ENCODE measurements at regions not wholly inside any gene's neighbourhood (a gene's known extent, or its start where the extent isn't known, plus 50 kb on each side); places are given as distances from the start of the nearest gene placed in this dataset.

DNA sequence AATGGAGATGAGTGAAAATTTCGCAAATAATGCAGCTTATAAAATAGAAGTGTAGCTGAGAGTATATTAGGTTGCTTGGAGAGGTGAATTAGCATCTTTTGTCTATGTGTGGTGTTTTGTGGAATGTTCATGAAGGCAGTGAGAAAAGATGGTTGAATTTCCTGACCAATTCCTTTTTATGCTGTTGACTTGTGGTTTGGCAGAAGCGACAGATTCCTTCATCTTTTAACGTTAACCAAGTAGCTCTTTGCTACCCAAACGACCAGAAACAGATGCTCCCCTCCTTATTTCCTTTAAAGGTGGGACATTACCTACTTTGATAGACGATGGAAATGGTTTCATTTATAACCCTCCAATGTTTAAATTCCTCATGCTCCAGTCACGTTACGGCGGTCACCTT is 390.5 kb downstream of the QKI start:
- DNase-seq (ENCODE audit: low spot score), result no peak

DNA sequence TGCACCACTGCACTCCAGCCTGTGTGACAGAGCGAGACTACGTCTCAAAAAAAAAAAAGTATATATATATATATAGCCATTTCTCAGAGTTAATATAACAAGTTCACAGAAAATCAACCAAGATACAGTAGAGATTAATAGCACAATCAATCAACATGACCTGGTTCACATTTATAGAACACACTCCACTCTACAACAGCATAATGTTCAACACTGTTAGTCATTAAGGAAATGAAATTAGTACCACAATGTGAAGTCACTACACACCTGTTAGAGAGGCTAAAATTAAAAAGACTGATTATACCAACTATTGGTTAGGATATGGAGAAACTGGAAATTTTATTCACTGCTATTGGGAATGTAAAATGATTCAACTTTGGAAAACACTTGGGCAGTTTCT is 387.7 kb downstream of the QKI start:
- DNase-seq (ENCODE audit: low spot score), result no peak

DNA sequence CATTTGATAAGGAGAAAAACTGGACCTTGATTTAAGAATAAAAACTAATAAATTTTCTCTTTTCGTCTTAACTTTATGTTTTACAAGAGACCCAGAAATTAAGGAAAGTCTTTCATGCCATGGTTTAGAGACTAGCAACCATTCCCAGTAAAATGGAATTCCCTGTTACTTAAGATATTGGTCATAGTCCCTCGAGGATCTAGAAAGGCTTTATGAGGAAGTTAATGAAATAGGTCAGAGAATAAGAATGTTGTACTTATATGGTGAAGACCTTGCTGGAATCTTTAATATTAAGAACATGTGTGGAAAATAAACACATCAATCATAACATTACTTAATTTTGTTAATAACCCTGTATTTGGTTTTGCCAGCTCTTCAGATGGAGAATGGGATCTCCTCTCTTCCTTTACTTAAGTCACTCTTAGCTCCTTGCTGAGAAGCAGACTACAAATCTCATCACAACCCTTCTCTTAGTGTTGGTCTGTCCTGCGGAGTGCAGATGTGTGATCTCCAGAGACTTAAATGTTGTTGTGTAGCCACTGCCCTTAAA is 382.9 kb downstream of the QKI start:
- no peak for DNase-seq (ENCODE audit: low spot score)

DNA sequence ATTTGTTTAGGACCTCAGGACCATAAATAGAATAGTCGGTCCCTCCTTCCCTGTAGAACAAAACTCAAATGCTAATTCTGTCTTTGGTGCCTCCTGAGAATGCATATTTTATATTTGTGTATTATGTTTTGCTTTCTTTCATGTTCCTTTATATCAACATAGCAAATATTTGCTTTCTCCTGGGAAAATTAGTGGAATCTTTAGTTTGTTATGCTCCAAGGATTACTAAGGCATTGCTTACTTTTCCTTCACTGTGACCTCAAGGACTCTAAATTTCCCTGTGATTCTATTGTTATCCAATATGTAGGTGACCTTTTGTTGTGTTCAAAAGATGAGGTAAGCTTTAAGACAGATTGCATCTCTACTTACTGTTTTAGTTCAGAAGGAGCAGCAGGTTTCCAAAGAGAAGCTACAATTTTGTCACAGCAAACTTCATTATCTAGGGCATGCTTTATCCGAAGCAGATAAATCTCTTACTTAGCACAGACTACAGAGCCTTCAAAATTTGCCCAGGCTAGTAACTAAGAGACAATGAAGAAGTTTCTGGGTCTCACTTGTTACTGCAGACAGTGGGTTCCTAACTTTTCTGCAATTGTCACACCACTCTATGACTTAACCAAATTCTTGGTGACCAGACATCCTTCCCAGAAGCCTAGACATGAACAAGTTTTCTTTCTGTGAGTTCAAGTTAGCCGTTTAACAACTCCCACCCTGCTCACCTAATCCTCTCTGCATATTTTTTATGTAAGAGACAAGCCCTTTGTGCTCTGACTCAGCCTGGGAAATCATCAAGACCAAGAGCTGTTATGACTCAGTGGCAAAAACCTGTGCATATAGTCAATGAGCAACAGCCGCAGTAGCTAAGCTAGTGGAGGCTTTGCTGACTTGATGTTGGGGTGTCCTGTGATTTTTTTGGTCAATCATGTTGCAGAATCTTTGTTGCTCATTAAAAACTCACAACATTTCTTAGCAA is 378.8 kb downstream of the QKI start:
- DNase-seq (ENCODE audit: low spot score), result no peak

DNA sequence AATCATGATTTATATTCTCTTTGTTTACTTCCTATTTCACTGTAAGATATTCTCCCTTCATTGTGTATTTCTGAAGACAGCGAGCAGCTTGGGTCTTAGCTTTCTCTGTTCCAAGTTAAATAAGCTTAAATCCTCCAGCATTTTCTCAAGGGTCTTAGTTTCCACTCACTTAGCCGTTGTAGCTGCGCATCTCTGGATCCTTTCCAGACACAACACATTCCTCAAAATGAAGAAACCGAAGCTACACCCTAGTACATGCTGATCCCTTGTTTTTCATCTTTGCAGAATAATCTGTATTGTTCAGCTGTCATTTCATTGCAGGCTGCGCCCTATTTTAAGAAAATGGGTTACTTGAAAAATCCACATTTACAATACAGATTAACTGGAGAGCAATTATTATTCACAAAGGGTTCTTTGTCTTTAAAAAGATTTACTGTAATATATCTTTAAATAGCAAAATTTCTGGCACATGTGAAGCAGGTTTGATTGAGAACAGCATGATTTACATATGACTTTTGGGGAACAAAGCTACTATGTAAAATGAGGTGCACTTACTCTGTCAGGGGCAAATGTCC is 375.8 kb downstream of the QKI start:
- no peak for DNase-seq (ENCODE audit: low spot score)

DNA sequence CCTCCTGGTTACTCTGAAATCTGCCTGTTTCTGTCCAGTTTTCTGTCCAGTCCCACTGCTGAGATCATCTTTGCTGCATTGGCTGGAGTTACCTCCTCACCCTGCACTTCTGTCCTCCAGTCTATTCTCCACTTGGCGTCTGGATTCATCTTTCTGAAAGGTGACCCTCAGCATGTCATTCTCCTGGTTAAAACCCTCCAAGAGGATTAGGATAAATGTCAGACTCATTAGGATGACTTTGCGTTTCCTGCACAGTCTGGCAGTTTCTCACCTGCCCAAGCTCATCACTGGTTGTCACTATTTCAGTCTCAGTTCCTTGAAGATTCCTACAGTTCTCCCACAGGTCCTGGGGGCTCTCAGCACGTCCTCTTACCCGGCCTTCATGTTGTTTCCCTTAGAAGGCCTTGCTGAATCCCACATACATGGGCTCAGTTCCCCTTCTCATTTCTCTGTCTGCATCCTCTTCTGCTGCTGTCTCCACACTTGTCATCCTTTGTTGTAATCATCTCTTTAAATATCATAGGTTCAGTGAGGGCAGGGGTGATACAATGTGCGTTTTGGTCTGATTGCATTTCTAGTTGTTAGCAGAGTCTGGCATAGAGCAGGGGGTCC is 374.8 kb downstream of the QKI start:
- DNase-seq (ENCODE audit: low spot score), result no peak

DNA sequence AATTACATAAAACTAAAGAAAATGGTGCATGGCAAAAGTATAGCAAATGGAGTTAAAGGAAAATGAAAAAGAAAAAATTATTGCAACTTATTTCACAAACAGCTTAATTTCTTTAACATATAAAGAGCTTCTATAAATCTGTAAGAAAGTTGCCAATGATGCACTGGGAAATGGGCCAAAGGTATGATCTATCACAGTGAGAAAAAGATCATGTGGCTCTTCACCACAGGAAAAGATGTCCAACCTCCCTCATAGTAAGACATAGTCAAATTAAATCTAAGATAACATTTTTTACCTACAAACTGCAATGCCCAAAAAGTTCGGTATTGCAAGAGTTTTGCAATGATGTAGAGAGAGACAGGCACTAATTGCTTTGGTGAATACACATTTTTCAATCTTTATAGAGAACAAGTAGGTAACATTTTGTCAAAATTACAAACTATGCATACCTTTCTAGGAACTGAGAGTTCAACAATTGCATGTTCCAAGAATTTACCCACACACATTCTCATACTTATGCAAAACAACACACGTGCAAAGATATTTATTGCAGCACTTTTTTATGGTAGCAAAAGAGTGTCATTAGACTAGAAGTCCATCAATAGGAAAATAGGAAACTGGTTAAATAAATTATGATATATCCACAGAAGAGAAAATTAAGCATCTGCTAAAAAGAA is 372.6 kb downstream of the QKI start:
- no peak for DNase-seq (ENCODE audit: low spot score)

DNA sequence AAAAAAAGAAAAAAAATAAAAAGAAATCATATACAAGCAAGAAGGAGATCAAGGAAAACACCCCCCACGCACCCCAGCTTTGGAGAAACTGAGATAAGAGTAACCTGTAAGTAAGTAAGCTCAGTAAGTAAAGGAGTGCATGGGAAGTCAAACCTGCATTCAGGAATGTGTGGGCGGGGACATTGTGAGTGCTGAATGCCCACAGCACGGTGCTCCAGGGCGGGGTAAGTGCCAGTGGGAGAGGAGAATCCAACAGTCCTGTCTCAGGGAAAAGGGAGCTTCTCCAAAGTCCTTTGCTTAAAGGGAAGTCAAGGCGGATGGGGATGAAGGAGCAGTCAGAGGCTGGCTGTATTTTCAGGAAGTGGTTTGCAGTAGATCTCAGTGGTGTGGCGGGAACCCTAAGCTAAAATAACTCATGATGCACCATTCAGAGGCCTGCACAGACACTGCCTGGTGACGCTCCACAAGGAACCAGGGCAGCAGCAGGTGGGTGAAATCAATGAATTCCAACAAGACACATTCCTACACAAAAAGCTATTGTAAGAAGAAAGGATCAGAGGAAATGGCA is 368.0 kb downstream of the QKI start:
- DNase-seq (ENCODE audit: low spot score), result no peak

DNA sequence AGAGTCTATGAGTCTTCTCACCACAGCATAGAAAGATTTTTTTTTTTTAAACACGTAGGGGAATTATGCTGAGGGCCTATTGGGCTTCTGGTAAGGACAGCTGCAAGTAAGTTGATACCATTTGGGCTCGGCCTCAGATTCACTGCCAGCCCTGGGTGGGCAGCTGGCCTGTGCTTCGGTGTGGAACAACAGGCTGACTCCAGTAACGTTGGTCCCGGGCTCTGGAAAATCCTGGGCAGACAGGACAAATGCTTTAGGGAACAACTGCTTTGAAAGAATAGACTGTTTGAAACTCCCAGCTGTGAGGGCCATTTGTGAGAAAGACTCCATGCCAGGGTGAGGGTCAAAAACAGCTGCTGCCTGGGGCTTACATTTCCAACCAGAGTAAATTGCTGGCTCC is 366.5 kb downstream of the QKI start:
- DNase-seq (ENCODE audit: low spot score), result no peak

DNA sequence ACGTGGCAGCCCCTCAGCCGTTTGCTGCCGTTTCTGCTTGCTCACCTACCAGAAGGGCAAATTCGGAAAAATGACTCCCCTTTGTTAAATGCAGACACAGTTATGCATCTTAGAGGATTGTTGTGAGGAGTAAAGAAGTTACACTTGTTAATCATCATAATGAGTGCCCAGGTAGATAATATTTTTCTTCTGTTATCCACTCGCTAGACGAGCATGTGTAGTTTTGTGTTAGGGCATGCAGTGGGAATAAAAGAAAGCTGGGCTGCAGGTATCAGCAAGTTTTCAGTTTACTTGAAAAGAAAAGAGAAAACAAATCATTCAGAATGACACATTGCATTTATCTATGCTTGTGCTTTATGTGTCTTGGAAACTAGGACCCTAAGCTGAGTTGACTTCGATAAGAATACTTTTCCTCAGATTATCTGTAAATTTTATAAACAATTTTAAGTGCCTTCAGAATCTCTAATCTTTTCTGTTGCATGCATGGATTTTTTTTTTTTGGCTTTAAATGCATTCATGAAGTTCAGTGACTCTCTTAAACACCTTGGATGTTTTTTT is 365.3 kb downstream of the QKI start:
- DNase-seq (ENCODE audit: low spot score), result no peak

DNA sequence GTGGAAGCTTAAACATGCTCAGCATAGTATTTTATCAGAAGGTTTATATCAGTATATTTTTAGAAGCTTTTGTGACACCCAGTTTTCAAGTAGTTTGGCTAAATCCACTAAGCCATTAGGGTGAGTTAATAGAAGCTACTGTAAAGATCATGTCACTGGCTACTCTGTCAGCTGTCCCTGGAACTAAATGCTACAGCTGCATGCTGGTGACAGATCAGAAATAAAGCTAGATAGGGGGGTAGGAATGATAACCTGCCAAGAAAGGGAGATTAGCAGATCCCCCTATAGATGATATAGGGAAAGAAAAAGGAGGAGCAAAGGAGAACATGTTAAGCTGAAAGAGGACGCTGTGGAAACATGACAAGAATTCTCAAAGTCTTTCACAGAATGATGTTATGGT is 363.2 kb downstream of the QKI start:
- no peak for DNase-seq (ENCODE audit: low spot score)

DNA sequence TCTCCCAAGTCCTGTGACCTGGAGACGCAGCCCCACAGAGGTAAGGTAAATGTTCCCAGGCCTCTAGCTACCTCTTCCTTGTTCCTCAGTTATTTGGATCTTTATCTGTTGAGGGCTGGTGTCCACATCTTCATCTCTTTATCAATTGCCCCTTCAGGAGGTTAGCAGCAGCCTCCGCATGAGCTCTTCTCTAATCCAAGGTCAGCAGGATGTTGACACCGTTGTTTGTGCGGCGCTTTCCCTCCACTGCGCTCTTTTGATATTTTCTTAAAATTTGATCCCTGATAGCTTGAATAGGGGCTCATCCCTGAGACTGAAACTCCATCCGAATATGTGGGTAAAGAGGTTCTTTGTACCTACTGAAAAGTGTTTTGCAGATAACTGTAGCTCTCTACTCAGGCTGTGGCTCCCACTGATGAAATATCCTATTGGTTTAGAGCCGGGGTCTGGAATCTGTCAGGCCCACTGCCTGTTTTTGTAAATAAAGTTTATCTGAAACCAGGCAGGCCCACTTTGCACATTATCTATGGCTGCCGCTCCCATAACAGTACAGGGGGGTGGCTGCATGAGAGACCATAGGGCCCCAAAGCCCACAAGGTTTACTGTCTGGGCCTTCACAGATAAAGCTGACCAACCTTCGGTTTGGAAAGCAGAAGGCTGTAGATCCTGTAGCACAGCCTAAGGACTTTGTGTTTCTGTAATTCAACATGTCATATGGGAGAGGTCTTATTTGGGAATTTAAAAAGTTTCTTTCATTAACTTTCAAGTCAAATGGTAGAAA is 362.6 kb downstream of the QKI start:
- no peak for DNase-seq (ENCODE audit: low spot score)

DNA sequence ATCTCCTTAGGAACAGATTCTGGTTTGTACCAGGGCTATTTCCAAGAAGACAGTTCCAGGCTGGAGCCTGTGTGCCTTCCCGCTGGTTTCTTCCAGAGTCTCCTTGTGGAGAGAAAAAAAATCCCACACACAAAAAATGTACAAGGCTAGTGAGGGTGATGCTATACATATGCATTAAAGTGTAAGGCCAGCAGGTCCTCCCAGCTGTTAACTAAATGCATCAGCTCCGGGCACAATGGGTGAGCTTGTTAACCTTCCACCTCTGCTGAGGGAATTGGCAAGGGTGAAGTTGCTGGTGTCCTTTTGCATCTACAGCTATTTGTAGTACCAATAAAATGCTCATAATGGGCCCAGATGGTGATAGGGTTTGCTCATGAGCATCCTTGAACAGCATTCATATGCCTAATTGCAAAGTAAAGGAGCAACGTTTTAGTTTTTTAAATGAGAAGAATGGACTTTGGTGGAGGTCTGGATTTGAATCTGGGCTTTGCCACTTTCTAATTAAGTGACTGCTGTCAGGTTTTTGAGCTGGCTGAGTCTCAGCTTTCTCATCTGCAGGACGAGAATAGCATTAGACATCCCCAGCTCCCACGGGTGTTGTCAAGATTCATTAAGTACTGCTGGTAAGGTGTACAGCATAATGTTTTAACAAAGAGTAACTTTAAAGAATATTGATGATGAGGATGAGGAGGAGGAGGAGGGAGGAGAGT is 361.8 kb downstream of the QKI start:
- DNase-seq (ENCODE audit: low spot score), result no peak

DNA sequence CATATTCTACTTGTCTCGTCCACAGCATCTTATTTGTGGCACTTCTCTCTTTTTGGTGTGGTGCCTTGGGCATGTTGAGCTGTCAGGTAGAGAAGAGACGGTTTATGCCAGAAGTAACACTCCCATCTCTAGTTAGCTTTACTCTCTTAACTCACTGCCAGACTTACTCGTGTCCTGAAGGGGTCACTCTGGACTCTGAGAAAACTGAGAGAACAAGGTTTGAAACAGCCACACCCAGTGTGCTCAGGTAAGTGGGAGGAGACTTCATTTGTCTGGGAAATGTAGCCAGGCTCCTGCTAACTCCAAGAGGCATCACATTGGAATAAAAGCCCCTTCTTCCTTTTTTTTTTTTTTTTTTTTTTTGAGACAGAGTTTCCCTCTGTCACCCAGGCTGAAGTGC is 360.8 kb downstream of the QKI start:
- DNase-seq (ENCODE audit: low spot score), result no peak

DNA sequence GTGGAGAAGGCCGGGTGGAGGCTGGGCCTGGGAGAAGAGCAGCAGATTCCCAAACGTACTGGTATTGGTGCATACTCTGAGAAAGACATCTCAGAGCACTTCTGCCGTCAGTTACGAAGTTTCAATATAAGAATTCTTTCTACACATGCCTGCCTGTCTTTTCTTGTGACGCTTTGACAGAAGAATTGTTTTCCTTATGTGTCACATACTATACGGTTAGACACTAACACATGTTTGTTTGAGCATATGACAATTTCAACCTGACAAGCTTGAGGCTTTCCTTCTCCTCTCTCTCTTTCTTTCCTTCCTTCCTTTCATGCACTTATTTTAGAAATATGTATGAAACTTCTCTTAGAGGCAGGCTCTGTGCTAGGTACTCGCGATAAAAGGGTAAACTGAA is 360.0 kb downstream of the QKI start:
- DNase-seq (ENCODE audit: low spot score), result no peak

DNA sequence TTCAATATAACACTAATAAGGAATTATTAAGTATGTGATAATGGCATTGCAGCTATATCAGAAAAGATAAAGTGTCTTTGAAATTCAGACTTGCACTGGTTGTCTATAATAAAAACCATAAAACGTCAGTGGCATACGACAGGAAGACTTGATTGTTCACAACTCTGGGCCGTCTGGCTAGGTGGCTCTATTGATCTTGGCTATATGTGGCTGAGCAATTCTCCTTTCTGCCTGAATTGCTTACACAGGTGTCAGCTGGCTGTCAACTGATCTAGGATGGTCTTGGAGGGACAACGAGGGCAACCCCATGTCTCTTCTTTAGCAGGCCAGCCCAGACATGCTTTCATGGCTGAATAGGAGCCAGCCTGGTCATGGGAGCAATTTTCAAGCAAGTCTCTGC is 359.1 kb downstream of the QKI start:
- no peak for DNase-seq (ENCODE audit: low spot score)

DNA sequence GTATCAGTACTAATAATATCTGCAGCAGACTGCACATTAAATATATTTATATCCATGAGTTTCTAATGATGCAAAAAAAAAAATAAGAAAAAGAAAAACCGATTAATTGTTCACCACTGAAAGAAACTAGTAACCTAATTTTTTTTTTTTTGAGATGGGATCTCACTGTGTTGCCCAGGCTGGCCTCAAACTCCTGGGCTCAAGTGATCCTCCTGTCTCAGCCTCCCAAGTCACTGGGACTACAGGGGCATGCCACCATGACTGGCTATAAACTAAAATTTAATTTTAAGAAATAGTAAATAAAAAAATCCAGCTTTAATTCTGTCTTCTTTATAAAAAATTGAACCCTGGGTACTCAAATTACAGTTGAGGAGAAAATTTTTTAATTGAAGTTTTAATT is 358.2 kb downstream of the QKI start:
- DNase-seq (ENCODE audit: low spot score), result no peak

DNA sequence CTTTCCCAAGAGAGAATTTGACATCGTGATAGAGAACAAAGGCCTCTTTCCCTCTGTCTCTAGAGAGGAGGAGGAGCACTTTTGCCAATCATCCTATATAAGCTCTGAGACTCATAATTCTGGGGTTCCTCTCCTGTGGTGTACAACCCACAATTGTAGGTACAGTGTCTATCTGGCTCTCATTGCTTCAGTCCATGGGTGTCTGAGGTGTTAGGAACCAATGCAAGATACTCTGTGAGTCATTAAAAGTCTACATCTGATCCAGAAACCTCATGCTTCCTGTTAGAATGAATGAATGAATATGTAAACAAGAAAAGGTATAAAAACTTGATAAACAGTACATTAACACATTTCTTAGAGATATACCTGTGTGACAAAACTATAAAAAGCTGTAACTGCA is 356.7 kb downstream of the QKI start:
- no peak for DNase-seq (ENCODE audit: low spot score)

DNA sequence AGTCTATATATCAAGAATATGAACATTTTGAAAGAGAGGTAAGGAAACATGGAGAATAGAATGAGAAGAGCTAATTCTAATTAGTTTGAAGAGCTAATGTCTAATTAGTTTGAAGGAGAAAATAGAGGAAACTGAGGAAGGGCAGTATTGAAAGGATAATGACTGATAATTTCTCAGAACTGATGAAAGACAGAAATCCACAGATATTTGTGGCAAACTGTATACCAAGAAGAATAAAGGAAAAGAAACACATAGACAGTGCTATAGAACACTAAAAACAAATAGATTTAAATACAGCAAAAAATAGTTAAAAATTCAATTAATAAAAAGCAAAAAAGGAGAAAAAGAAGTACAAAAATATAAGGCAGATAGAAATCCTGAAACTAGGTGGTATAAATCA is 354.4 kb downstream of the QKI start:
- DNase-seq (ENCODE audit: low spot score), result no peak

DNA sequence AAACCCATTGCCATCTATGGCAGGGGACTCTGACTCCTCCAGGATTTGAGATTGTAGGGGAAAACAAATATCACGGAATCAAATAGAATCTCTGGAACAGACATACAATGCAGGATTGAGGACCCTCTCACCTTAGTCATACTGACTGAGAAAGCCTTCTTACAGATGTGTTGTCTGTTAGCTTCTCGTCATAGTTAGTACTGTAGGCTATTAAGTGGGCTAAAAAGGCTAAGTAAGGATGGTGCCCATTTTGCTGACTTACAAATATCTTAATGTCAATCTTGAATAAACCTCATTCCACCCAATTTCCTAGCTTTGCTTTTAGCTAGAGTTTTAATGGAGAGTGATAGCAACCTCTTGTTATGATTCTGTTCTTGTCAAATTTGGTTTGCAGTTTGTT is 352.4 kb downstream of the QKI start:
- no peak for DNase-seq (ENCODE audit: low spot score)

Data from CD4-positive, alpha-beta T cell treated with Interleukin-2 at 100 ng/mL for 4 hours (primary cell).